ENCODE measurements at regions not wholly inside any gene's neighbourhood (a gene's known extent, or its start where the extent isn't known, plus 50 kb on each side); places are given as distances from the start of the nearest gene placed in this dataset.

DNA sequence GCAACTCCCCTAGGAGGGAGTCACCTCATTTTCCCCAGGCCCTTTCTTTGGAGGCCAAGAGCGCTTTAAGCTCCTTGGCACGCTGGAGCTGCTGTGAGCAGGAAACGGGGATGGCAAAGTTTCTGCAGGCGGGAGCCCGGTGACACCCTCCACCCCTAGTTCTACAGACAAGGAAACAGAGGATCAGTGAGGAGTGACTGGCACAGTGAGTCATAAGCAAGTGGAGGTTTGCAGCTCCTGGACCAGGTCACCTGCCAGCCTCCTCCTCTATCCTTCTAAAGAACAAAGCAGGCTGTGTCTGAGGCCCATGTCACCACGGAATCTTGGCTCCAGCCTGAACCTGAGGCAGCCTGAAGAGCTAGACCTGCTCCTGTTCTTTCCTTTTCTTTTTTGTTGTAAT lies 141.9 kb downstream of the TMEM132E start:
- TF ChIP-seq, protein P1, sequence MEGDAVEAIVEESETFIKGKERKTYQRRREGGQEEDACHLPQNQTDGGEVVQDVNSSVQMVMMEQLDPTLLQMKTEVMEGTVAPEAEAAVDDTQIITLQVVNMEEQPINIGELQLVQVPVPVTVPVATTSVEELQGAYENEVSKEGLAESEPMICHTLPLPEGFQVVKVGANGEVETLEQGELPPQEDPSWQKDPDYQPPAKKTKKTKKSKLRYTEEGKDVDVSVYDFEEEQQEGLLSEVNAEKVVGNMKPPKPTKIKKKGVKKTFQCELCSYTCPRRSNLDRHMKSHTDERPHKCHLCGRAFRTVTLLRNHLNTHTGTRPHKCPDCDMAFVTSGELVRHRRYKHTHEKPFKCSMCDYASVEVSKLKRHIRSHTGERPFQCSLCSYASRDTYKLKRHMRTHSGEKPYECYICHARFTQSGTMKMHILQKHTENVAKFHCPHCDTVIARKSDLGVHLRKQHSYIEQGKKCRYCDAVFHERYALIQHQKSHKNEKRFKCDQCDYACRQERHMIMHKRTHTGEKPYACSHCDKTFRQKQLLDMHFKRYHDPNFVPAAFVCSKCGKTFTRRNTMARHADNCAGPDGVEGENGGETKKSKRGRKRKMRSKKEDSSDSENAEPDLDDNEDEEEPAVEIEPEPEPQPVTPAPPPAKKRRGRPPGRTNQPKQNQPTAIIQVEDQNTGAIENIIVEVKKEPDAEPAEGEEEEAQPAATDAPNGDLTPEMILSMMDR (IDR thresholded peaks at IDR 0.05), result no peak
- no peak for TF ChIP-seq POLR2A (IDR thresholded peaks at IDR 0.05)

Data from vagina (tissue), 2 donors.